Upper lobe of left lung (tissue), 6 donors: ENCODE measurements at regions not wholly inside any gene's neighbourhood (a gene's known extent, or its start where the extent isn't known, plus 50 kb on each side); places are given as distances from the start of the nearest gene placed in this dataset.
"Not testable (repeated sequence)": the region's sequence is repeated elsewhere in the genome, so short reads cannot be mapped to it uniquely, and the experiment has no call there.

Experiments used
- ATAC-seq, 2 donors: fragments of 200-7000 bp; cut with Tn5 transposase; one replicate each; pipeline ENCODE4 v1.9.1; 2022; ENCODE audit warnings: mild to moderate bottlenecking in 2 of 2, moderate library complexity in 2 of 2; ENCODE audit not compliant: low FRiP score in 2 of 2
- DNase-seq, 2 donors: peaks; one replicate each; pipeline ENCODE4 v3.0.0-alpha.2; 2019 to 2020
- H3K27ac ChIP-seq, 4 donors: fragments of 200-600 bp; sonication (generic); one replicate each; pipeline ENCODE4 v1.5.1; 2016 to 2019
- H3K27me3 ChIP-seq, 4 donors: fragments of 200-600 bp; sonication (generic); one replicate each; pipeline ENCODE4 v1.5.1; 2017 to 2019
- H3K36me3 ChIP-seq, 4 donors: fragments of 200-600 bp; sonication (generic); one replicate each; pipeline ENCODE4 v1.5.1; 2016 to 2019
- H3K4me1 ChIP-seq, 4 donors: fragments of 200-600 bp; sonication (generic); one replicate each; pipeline ENCODE4 v1.5.1; 2018 to 2019
- H3K4me3 ChIP-seq, 4 donors: fragments of 200-600 bp; sonication (generic); one replicate each; pipeline ENCODE4 v1.5.1; 2017 to 2019; ENCODE audit warnings: mild to moderate bottlenecking in 2 of 4, moderate library complexity in 1 of 4
- H3K9me3 ChIP-seq, 4 donors: fragments of 200-600 bp; sonication (generic); one replicate each; pipeline ENCODE4 v1.5.1; 2018 to 2019
- CTCF ChIP-seq, 6 experiments: fragments of 450-650 bp in 4 of 6; fragments of 200-600 bp in 2 of 6; sonication (generic) in 2 of 6; IDR thresholded peaks; one replicate each; pipeline ENCODE4 v1.5.1; 2016 to 2019; ENCODE audit warnings: antibody characterized with exemption in 6 of 6
- EP300 ChIP-seq, 4 donors: sonication (generic); formaldehyde crosslinking; IDR thresholded peaks; one replicate each; pipeline ENCODE4 v1.5.1; 2017; ENCODE audit warnings: antibody characterized with exemption in 4 of 4, control low read depth in 2 of 4
- POLR2A ChIP-seq, 4 donors: fragments of 450-650 bp; IDR thresholded peaks; one replicate each; pipeline ENCODE4 v1.5.1; 2016 to 2017; ENCODE audit warnings: antibody characterized with exemption in 4 of 4, mild to moderate bottlenecking in 2 of 4
- POLR2AphosphoS5 ChIP-seq, 2 donors: sonication (generic); formaldehyde crosslinking; IDR thresholded peaks; one replicate each; pipeline ENCODE4 v1.5.1; 2017; ENCODE audit warnings: antibody characterized with exemption in 2 of 2
- whole genome bisulfite sequencing, 2 donors: methylation state at CpG; one replicate each; pipeline ENCODE4 v1.1.5; 2017 to 2018; 5-methylcytosine and 5-hydroxymethylcytosine counted together
- donor health status: DM: no; HTN: no; CAD: no; lungs with moderate emphysema.
- donor health status: DM: no; HTN: yes; CAD: no; lungs with severe emphysema.

- ATAC-seq (no peak), DNase-seq (peak in 1 of 2 donors; percentile 16)
- 64 to 71% methylated on average over 2 to 7 of the region's 9 CpGs for WGBS, 2 donors
- no peak for TF ChIP-seq EP300 (IDR thresholded peaks at IDR 0.05)
- no peak for TF ChIP-seq POLR2AphosphoS5 (IDR thresholded peaks at IDR 0.05)
- TF ChIP-seq POLR2A (IDR thresholded peaks at IDR 0.05), result no peak
- no peak for TF ChIP-seq CTCF (IDR thresholded peaks at IDR 0.05)
- H3K27me3 ChIP-seq, result no peaks in the 10 kb centered on the region
- no peaks in the 10 kb centered on the region for H3K9me3 ChIP-seq
- H3K4me1 ChIP-seq, result peaks cover 0 to 5% (median 0%) of the 10 kb centered on the region in 4 donors
- no peak overlapping the region for H3K4me3 ChIP-seq
- no peaks in the 10 kb centered on the region for H3K36me3 ChIP-seq
- H3K27ac ChIP-seq, result no peak overlapping the region
These were observed 117.6 kb upstream of the HAND1 start for GRCh38 chr5:154595662-154596061.

- no peak for ATAC-seq
- TF ChIP-seq EP300 (IDR thresholded peaks at IDR 0.05) (no peak), CTCF (IDR thresholded peaks at IDR 0.05) (no peak), POLR2A (IDR thresholded peaks at IDR 0.05) (no peak), POLR2AphosphoS5 (IDR thresholded peaks at IDR 0.05) (no peak)
- no peak overlapping the region for H3K4me3 ChIP-seq
- H3K27me3 ChIP-seq, result no peaks in the 10 kb centered on the region
- DNase-seq, result no peak
- no peak overlapping the region for H3K27ac ChIP-seq
- H3K36me3 ChIP-seq, result no peaks in the 10 kb centered on the region
- peaks cover 0 to 5% (median 0%) of the 10 kb centered on the region in 4 donors for H3K4me1 ChIP-seq
- no peaks in the 10 kb centered on the region for H3K9me3 ChIP-seq
These were observed 115.8 kb upstream of the HAND1 start for GRCh38 chr5:154593796-154594195.

- no peaks in the 10 kb centered on the region for H3K9me3 ChIP-seq
- H3K27me3 ChIP-seq, result no peaks in the 10 kb centered on the region
- H3K4me1 ChIP-seq, result peaks cover 0 to 6% (median 2%) of the 10 kb centered on the region in 4 donors
- no peak for DNase-seq
- TF ChIP-seq EP300 (IDR thresholded peaks at IDR 0.05) (peak in 1 of 4 donors; percentile 45), POLR2A (IDR thresholded peaks at IDR 0.05) (no peak)
- H3K4me3 ChIP-seq, result no peak overlapping the region
- WGBS, 2 donors, result 64 to 66% methylated on average over 3 of the region's 3 CpGs
- ATAC-seq, result no peak
- no peaks in the 10 kb centered on the region for H3K36me3 ChIP-seq
- H3K27ac ChIP-seq, result no peak overlapping the region
These were observed 115.0 kb upstream of the HAND1 start for GRCh38 chr5:154593071-154593470.

- DNase-seq, result no peak
- Histone ChIP-seq H3K36me3 (no peaks in the 10 kb centered on the region), H3K27ac (peak overlapping the region in 2 of 4 donors; percentile 61 to 64), H3K4me3 (no peak overlapping the region), H3K27me3 (no peaks in the 10 kb centered on the region), H3K4me1 (peaks cover 0 to 15% (median 8%) of the 10 kb centered on the region in 4 donors), H3K9me3 (no peaks in the 10 kb centered on the region)
- 69 to 75% methylated on average over 4 of the region's 4 CpGs for WGBS, 2 donors
- TF ChIP-seq CTCF (IDR thresholded peaks at IDR 0.05), result no peak
- no peak for TF ChIP-seq POLR2A (IDR thresholded peaks at IDR 0.05)
- TF ChIP-seq EP300 (IDR thresholded peaks at IDR 0.05), result no peak
- no peak for TF ChIP-seq POLR2AphosphoS5 (IDR thresholded peaks at IDR 0.05)
- no peak for ATAC-seq
These were observed 112.2 kb upstream of the HAND1 start for GRCh38 chr5:154590093-154590724.

- Histone ChIP-seq H3K27ac (peak overlapping the region; percentile 27 to 64 (median 52)), H3K4me3 (no peak overlapping the region), H3K9me3 (no peaks in the 10 kb centered on the region), H3K4me1 (peaks cover 0 to 15% (median 8%) of the 10 kb centered on the region in 4 donors), H3K36me3 (no peaks in the 10 kb centered on the region), H3K27me3 (no peaks in the 10 kb centered on the region)
- DNase-seq, result no peak
- TF ChIP-seq POLR2A (IDR thresholded peaks at IDR 0.05), result no peak
- TF ChIP-seq EP300 (IDR thresholded peaks at IDR 0.05), result no peak
- no peak for TF ChIP-seq POLR2AphosphoS5 (IDR thresholded peaks at IDR 0.05)
- TF ChIP-seq CTCF (IDR thresholded peaks at IDR 0.05), result no peak
- WGBS, 2 donors, result 60 to 69% methylated on average over 4 of the region's 4 CpGs
- ATAC-seq, result no peak
These were observed 111.5 kb upstream of the HAND1 start for GRCh38 chr5:154589511-154589910.

- H3K4me3 ChIP-seq, H3K9me3 ChIP-seq, DNase-seq, H3K36me3 ChIP-seq, H3K27me3 ChIP-seq: not testable (repeated sequence)
- Histone ChIP-seq H3K27ac (peak overlapping the region; percentile 50 to 74 (median 70)), H3K4me1 (peaks cover 0 to 15% (median 8%) of the 10 kb centered on the region in 4 donors)
- ATAC-seq, result peak; percentile 37 to 84
- 70 to 77% methylated on average over 7 of the region's 7 CpGs for WGBS, 2 donors
These were observed 110.9 kb upstream of the HAND1 start for GRCh38 chr5:154588833-154589425.
